GM10266 (cell line): ENCODE measurements at regions not wholly inside any gene's neighbourhood (a gene's known extent, or its start where the extent isn't known, plus 50 kb on each side); places are given as distances from the start of the nearest gene placed in this dataset.

Experiments
- DNase-seq: peaks from one replicate; pipeline ENCODE4 v3.0.0; 2012; ENCODE audit errors: extremely low spot score
- TF ChIP-seq, protein P1 (sequence below): IDR thresholded peaks from 2 replicates; pipeline ENCODE4 v1.5.1; 2012; ENCODE audit warnings: mild to moderate bottlenecking, low read depth; ENCODE audit not compliant: control insufficient read depth, insufficient read depth; ENCODE audit errors: missing control alignments

DNA sequence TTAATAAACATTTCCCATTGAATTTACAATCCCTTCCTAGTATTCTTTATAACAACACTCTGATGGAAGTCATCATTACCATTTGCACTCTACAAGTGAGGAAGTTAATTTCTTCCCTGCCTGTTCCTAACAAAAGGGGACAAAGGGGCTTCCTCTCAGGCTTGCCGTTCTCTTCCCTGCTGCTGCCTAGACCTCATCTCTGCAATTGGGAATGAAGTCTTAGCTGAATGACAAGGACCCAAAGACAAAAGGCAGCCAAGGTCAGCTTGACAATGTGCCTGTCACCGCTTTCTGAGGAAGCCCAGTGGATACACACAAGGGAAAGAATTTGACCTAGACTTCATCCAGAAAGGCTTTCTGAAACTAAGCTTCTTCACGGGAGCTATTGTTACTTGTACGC is 416.4 kb downstream of the CMPK2 start:
- TF ChIP-seq, protein P1, sequence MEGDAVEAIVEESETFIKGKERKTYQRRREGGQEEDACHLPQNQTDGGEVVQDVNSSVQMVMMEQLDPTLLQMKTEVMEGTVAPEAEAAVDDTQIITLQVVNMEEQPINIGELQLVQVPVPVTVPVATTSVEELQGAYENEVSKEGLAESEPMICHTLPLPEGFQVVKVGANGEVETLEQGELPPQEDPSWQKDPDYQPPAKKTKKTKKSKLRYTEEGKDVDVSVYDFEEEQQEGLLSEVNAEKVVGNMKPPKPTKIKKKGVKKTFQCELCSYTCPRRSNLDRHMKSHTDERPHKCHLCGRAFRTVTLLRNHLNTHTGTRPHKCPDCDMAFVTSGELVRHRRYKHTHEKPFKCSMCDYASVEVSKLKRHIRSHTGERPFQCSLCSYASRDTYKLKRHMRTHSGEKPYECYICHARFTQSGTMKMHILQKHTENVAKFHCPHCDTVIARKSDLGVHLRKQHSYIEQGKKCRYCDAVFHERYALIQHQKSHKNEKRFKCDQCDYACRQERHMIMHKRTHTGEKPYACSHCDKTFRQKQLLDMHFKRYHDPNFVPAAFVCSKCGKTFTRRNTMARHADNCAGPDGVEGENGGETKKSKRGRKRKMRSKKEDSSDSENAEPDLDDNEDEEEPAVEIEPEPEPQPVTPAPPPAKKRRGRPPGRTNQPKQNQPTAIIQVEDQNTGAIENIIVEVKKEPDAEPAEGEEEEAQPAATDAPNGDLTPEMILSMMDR = no peak
- DNase-seq = no peak

DNA sequence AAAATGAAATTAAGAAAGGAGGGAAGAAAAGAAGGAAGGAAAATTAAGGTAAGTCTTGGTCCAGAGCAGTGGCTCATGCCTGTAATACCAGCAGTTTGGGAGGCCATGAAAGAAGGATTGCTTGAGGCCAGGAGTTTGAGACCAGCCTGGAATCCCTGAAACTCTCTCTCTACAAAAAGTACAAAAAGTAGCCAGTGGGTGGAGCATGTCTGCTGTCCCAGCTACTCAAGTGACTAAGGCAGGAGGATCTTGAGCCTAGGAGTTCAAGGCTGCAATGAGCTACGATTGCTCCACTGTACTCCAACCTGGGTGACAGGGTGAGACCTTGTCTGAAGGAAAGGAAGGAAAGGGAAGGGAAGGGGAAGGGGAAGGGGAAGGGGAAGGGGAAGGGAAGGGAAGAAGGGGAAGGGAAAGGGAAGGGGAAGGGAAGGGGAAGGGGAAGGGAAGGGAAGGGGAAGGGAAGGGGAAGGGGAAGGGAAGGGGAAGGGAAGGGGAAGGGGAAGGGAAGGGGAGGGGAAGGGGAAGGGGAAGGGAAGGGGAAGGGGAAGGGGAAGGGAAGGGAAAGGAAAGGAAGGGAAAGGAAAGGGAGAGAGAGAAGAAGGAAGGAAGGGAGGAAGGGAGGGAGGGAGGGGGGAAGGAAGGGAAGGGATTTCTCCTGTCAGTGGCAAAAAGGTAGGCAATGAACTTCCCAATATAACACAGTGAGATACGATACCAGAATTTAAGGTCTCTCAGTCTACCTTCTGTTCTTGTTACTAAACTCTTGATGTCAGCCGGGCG is 412.8 kb downstream of the CMPK2 start:
- DNase-seq = no peak
- TF ChIP-seq, protein P1 = no peak

DNA sequence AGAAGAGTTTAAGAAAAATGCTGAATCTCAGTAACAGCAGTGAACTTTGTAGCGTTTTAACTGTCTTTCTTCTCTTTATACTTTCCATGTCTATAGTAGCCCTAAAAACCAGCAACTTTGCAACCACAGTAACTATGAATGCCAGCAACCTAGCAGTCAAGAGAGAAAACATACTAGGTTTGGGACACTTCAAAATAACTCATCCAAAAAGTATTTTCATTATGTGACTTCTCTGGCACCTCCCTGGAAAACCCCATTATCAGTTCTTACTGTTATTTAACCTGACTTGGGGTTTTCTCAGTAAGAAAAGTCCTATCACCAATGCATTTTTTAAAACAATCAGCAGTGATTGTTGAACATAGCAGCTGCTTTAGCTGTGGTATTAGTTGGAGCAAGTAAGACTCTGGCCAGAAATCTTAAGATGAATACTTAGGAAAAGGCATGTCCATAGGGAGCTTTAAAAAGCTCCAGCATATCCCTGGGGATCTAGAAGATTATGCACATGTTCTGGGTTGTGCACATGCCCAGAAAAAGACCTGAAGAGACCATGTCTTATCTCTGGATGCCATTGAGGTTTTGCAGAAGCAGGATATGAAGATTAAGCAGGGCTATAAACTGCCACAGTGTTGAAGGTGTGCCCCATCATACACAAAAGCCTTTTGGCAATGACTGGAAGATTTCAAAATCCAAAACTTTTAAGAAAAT is 411.3 kb downstream of the CMPK2 start:
- TF ChIP-seq, protein P1 = no peak
- DNase-seq = no peak

DNA sequence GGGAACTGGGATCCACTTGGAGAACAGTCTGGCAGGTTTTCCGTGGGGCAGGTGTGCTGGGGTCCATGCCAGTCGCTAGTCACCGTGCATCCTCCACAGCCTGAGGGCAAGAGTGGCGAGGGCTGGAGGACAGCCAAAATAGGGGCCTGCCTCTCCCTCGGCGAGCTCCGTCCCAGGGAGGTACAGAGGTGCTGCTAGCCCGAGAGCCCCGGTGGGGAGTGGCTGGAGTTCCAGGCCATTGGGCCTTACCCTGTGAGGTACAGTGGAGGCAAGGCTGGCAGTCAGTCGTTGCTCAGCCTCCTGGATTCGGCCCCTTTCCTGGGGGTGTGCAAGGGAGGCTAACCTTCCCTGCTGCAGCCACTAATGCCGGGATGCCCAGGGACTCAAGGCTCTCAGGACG is 406.6 kb downstream of the CMPK2 start:
- DNase-seq = no peak
- TF ChIP-seq, protein P1 = no peak

DNA sequence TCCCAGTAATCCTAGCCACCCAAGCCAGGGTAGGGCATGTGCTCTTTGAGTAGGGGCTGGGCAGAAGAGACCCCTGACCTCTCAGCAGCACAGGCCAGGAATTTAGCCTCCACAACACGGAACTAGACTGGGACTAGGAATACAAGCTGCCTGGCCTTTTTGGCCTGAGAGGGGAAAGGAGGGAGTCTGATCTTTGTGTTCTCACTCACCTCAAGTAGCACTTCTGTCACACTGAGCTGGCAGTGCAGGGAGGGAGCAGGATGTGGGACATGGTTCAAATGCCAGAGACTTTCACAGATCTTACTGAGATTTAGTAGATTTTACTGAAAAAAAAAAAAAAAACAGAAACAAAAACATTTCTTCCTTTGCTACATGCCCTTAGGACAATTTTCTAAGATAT is 395.2 kb downstream of the CMPK2 start:
- TF ChIP-seq, protein P1 = no peak
- no peak for DNase-seq

DNA sequence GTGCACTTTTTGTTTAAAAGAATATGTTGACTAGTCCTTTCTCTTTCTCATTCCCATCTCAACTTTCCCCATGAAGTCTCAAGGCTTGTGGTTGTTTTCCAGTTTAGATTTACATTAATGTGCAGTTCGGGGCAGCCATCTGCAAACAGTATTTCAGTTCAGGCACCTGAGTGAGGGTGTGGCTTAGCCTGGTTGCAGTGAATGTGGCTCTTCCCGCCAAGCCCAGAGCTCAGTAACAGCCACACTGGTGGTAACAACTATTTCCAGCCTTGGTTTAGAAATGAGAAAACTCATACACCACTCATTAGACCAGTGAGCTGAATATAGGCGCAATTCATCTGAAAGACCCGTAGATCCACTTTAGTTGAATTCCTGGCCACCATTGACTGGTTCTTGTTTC is 394.3 kb downstream of the CMPK2 start:
- TF ChIP-seq, protein P1 = no peak
- no peak for DNase-seq
